ENCODE measurements at regions not wholly inside any gene's neighbourhood (a gene's known extent, or its start where the extent isn't known, plus 50 kb on each side); places are given as distances from the start of the nearest gene placed in this dataset.

DNA sequence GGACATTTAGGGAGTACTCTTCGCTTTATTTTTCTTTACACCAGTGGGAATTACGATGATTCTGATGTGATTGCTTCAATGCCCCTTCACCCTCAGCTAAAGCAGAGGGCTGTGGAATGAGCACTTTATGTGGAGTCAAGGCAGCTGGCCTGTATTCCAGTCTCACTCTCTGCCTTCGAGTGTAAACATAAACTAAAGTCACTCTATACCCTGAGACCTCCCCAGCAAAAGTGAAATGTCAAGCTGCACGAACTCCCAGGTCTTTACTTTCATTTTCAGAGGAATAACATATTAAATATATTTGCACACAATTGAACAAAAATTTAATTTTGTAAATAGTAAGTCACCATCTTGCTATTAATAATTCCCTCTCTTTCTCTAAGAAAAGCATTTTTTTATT lies 557.1 kb downstream of the DACH1 start:
- TF ChIP-seq, protein P1, sequence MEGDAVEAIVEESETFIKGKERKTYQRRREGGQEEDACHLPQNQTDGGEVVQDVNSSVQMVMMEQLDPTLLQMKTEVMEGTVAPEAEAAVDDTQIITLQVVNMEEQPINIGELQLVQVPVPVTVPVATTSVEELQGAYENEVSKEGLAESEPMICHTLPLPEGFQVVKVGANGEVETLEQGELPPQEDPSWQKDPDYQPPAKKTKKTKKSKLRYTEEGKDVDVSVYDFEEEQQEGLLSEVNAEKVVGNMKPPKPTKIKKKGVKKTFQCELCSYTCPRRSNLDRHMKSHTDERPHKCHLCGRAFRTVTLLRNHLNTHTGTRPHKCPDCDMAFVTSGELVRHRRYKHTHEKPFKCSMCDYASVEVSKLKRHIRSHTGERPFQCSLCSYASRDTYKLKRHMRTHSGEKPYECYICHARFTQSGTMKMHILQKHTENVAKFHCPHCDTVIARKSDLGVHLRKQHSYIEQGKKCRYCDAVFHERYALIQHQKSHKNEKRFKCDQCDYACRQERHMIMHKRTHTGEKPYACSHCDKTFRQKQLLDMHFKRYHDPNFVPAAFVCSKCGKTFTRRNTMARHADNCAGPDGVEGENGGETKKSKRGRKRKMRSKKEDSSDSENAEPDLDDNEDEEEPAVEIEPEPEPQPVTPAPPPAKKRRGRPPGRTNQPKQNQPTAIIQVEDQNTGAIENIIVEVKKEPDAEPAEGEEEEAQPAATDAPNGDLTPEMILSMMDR (IDR thresholded peaks at IDR 0.05; ENCODE audit: low read depth, low read length), result no peak
- no peak for DNase-seq (ENCODE audit: low read depth in 2 of 2)
- H3K4me3 ChIP-seq (replicated peaks in 1 of 2; ENCODE audit: low read depth in 2 of 2, low read length in 2 of 2), result no peak overlapping the region

DNA sequence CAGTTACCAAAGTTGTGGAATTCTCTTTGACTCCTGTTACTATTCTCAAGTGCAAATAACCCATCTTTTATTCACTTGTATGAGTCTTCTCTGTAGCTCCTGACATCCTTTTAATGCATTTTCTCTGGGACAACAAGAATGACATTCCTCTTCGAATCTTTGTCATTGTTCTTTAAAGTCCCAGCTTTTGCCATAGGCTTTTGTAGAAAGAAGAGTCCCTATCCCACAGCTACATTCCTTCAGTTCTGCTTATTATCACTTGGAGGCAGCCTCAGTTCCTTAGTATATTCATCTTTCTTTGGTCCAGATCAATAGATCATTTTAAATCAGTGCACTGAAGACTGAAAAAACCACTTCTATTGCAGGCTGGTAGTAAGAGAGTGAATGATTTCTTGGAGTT lies 560.2 kb downstream of the DACH1 start:
- TF ChIP-seq, protein P1 (IDR thresholded peaks at IDR 0.05; ENCODE audit: low read depth, low read length), result no peak
- H3K4me3 ChIP-seq (replicated peaks in 1 of 2; ENCODE audit: low read depth in 2 of 2, low read length in 2 of 2), result no peak overlapping the region
- no peak for DNase-seq (ENCODE audit: low read depth in 2 of 2)

DNA sequence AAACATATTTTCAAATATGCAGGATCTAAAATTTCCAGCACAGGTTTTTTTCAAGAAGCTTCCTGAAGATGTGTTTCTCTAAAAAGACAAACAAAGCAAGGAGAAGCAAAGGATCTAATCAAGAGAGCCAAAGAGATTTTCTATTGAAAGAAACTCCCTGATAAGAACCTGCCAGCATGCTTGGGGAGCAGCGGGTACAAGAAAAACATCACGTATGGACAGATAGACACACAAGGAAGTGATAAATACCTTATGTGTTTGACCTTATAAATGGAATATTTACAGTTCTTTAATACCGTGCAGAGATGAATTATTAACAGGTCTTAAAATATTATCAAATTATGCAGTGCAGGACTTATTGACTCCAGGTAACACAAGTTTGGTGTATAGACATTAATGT lies 562.1 kb downstream of the DACH1 start:
- no peak overlapping the region for H3K4me3 ChIP-seq (replicated peaks in 1 of 2; ENCODE audit: low read depth in 2 of 2, low read length in 2 of 2)
- no peak for DNase-seq (ENCODE audit: low read depth in 2 of 2)
- TF ChIP-seq, protein P1 (IDR thresholded peaks at IDR 0.05; ENCODE audit: low read depth, low read length), result no peak

DNA sequence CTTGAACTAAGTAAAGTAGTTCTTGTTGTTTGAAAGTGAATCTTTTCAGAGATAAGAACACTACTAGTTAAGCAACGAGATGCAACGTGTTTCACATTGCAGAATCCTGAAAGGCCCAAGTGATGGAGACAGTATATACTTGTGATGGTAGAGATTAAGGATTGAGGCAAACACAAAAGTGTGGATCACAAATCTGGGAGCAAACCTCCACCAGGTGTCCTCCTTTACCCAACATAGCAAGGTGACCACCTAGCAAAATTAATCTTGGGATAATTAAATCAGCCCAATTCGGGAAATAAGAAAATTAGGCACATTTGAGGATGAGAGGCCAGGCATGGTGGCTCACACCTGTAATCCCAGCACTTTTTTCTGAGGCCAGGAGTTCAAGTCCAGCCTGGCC lies 563.9 kb downstream of the DACH1 start:
- no peak overlapping the region for H3K4me3 ChIP-seq (replicated peaks in 1 of 2; ENCODE audit: low read depth in 2 of 2, low read length in 2 of 2)
- TF ChIP-seq, protein P1 (IDR thresholded peaks at IDR 0.05; ENCODE audit: low read depth, low read length), result no peak
- DNase-seq (ENCODE audit: low read depth in 2 of 2), result peak; percentile 2 to 11

DNA sequence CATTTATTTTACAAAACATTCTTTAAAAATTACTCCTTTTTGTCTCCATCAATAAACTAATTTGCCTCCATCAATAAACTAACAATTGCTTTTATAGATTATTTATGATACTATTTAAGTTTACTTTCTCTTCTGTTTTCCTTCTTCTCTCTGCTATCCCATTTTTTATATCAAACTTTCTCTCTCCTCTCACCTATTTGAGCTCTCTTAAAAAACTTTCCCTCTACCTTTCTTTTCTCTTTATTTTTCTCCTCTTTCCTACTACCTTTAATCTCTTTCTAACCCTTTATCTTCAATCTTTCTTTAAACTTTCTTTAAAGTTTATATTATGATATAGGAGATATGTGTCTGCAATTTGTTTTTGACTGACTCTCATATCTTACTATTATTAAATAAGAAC lies 566.4 kb downstream of the DACH1 start:
- TF ChIP-seq, protein P1 (IDR thresholded peaks at IDR 0.05; ENCODE audit: low read depth, low read length), result no peak
- no peak overlapping the region for H3K4me3 ChIP-seq (replicated peaks in 1 of 2; ENCODE audit: low read depth in 2 of 2, low read length in 2 of 2)

DNA sequence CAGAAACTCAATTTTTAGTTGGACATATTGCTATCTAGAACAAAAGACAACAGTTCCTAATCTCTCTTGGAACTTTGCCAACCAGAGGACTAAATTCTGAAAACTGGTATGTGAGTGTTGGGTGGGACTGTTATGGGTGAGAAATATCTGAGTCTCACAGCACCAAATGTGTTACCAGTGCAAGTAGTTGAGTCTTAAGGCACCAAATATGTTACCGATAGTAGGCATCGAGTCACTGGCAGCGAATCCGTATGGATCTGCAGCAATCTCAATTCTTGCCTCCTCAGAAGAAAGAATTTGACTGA lies 575.2 kb downstream of the DACH1 start:
- peak in 1 of 2 donors; percentile 1 for DNase-seq (ENCODE audit: low read depth in 2 of 2)
- TF ChIP-seq, protein P1 (IDR thresholded peaks at IDR 0.05; ENCODE audit: low read depth, low read length), result no peak
- no peak overlapping the region for H3K4me3 ChIP-seq (replicated peaks in 1 of 2; ENCODE audit: low read depth in 2 of 2, low read length in 2 of 2)

More for the DNA sequence above, 566.4 kb downstream of the DACH1 start:
- DNase-seq (ENCODE audit: low read depth in 2 of 2), result no peak
